OCI-LY7 (cell line): ENCODE measurements at regions not wholly inside any gene's neighbourhood (a gene's known extent, or its start where the extent isn't known, plus 50 kb on each side); places are given as distances from the start of the nearest gene placed in this dataset.

Experiments
- EZH2phosphoT487 ChIP-seq: fragments of 200-600 bp; sonication (generic); IDR thresholded peaks from 2 replicates; pipeline ENCODE4 v1.6.1; 2018; ENCODE audit warnings: low read depth, borderline replicate concordance, mild to moderate bottlenecking, mixed run types, antibody characterized with exemption, low read length, moderate library complexity, mixed read lengths
- TF ChIP-seq, protein P1 (sequence below): fragments of 200-600 bp; sonication (generic); conservative IDR thresholded peaks from 2 replicates; pipeline ENCODE4 v1.5.1; 2014; ENCODE audit warnings: mild to moderate bottlenecking, antibody characterized with exemption, low read length, moderate library complexity, mixed read lengths

DNA sequence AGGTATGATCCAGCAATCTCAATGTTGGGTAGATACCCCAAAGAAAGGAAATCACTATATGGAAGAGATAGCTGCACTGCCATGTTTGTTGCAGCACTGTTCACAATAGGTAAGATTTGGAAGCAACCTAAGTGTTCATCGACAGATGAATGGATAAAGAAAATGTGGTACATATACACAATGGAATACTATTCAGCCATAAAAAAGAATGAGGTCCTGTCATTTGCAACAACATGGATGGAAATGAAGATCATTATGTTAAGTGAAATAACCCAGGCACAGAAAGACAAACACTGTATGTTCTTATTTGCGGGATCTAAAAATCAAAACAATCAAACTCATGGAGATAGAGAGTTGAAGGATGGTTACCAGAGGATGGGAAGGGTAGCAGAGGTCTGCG is 372.4 kb upstream of the SPRED2 start:
- TF ChIP-seq, protein P1, sequence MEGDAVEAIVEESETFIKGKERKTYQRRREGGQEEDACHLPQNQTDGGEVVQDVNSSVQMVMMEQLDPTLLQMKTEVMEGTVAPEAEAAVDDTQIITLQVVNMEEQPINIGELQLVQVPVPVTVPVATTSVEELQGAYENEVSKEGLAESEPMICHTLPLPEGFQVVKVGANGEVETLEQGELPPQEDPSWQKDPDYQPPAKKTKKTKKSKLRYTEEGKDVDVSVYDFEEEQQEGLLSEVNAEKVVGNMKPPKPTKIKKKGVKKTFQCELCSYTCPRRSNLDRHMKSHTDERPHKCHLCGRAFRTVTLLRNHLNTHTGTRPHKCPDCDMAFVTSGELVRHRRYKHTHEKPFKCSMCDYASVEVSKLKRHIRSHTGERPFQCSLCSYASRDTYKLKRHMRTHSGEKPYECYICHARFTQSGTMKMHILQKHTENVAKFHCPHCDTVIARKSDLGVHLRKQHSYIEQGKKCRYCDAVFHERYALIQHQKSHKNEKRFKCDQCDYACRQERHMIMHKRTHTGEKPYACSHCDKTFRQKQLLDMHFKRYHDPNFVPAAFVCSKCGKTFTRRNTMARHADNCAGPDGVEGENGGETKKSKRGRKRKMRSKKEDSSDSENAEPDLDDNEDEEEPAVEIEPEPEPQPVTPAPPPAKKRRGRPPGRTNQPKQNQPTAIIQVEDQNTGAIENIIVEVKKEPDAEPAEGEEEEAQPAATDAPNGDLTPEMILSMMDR, result no peak
- no peak for TF ChIP-seq EZH2phosphoT487
